Loucy (cell line): ENCODE measurements at regions not wholly inside any gene's neighbourhood (a gene's known extent, or its start where the extent isn't known, plus 50 kb on each side); places are given as distances from the start of the nearest gene placed in this dataset.

Experiments
- H2AFZ ChIP-seq: fragments of 200-600 bp; sonication (generic); 2 replicates; pipeline ENCODE4 v1.6.0; 2016; ENCODE audit warnings: antibody characterized with exemption, mild to moderate bottlenecking, low read length, moderate library complexity
- H3F3A ChIP-seq: fragments of 200-600 bp; 2 replicates; pipeline ENCODE4 v1.6.0; 2016; ENCODE audit warnings: antibody characterized with exemption, low read depth, mild to moderate bottlenecking
- H3K27me3 ChIP-seq: fragments of 200-600 bp; sonication (generic); 2 replicates; pipeline ENCODE4 v1.6.1; 2014; ENCODE audit warnings: low read length, mild to moderate bottlenecking; ENCODE audit not compliant: insufficient read depth, poor library complexity, severe bottlenecking
- H3K36me3 ChIP-seq: fragments of 200-600 bp; sonication (generic); 2 replicates; pipeline ENCODE4 v1.6.1; 2016; ENCODE audit warnings: low read length; ENCODE audit not compliant: insufficient read depth
- H3K4me1 ChIP-seq: fragments of 200-600 bp; sonication (generic); 2 replicates; pipeline ENCODE4 v1.5.1; 2014; ENCODE audit warnings: low read length, mild to moderate bottlenecking; ENCODE audit not compliant: insufficient read depth, poor library complexity, severe bottlenecking
- H3K4me2 ChIP-seq: fragments of 200-600 bp; sonication (generic); 2 replicates; pipeline ENCODE4 v1.6.0; 2014; ENCODE audit warnings: antibody characterized with exemption, low read length, low read depth, mild to moderate bottlenecking; ENCODE audit not compliant: poor library complexity, severe bottlenecking
- H3K4me3 ChIP-seq: fragments of 200-600 bp; sonication (generic); 2 replicates; pipeline ENCODE4 v1.5.1; 2014; ENCODE audit warnings: low read length, mild to moderate bottlenecking, mixed read lengths; ENCODE audit not compliant: poor library complexity, severe bottlenecking
- H3K79me2 ChIP-seq: fragments of 200-600 bp; sonication (generic); 2 replicates; pipeline ENCODE4 v1.6.1; 2014; ENCODE audit warnings: low read length; ENCODE audit not compliant: insufficient read depth
- H3K9ac ChIP-seq: fragments of 200-600 bp; sonication (generic); 2 replicates; pipeline ENCODE4 v1.6.0; 2014; ENCODE audit warnings: mild to moderate bottlenecking, low read depth, low read length, moderate library complexity; ENCODE audit not compliant: poor library complexity, severe bottlenecking
- H3K9me2 ChIP-seq: fragments of 200-600 bp; sonication (generic); replicated peaks from 2 replicates; pipeline ENCODE4 v1.6.1; 2016; ENCODE audit warnings: low read depth, low read length, mixed read lengths
- H3K9me3 ChIP-seq: fragments of 200-600 bp; sonication (generic); 2 replicates; pipeline ENCODE4 v1.6.1; 2014; ENCODE audit warnings: mild to moderate bottlenecking, antibody characterized with exemption, low read length, low read depth; ENCODE audit not compliant: insufficient read depth
- H4K20me1 ChIP-seq: fragments of 200-600 bp; sonication (generic); 2 replicates; pipeline ENCODE4 v1.6.0; 2014; ENCODE audit warnings: antibody characterized with exemption, low read length, mild to moderate bottlenecking; ENCODE audit not compliant: insufficient read depth, poor library complexity, severe bottlenecking
- EZH2phosphoT487 ChIP-seq: fragments of 200-600 bp; IDR thresholded peaks from 2 replicates; pipeline ENCODE4 v1.6.1; 2018; ENCODE audit warnings: antibody characterized with exemption, mild to moderate bottlenecking, moderate library complexity, borderline replicate concordance
- TF ChIP-seq, protein P1 (sequence below): fragments of 200-600 bp; sonication (generic); conservative IDR thresholded peaks from 2 replicates; pipeline ENCODE4 v1.5.1; 2014; ENCODE audit warnings: mild to moderate bottlenecking, antibody characterized with exemption, low read length

DNA sequence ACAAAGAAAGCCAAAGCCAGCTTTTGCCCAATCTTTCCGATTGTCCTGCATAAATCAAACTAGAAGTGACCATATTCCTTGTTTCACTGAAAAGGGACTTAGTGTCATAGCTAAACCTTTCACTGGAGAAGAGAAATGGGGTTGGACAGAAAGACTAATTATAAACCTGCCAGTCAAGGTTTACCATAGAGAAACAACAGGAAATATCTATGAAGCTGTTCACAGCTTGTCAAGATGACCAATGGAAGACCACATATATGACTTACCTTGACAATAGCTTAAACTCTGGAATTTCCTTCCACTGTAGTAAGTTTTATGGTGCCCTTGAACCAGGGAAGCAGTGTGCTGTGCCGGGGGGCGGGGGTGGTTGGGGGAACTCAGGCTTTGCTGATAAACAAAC lies 107.7 kb upstream of the PHACTR1 start:
- Histone ChIP-seq H2AFZ (no peak overlapping the region), H3K4me2 (no peak overlapping the region), H3K9ac (no peak overlapping the region), H3K4me1 (no peaks in the 10 kb centered on the region), H3K4me3 (no peak overlapping the region), H3K79me2 (no peaks in the 10 kb centered on the region), H3K9me2 (no peaks in the 10 kb centered on the region), H3K9me3 (no peaks in the 10 kb centered on the region), H3F3A (no peaks in the 10 kb centered on the region), H3K36me3 (no peaks in the 10 kb centered on the region), H3K27me3 (peaks cover 6% of the 10 kb centered on the region), H4K20me1 (no peaks in the 10 kb centered on the region)
- TF ChIP-seq EZH2phosphoT487 = no peak
- TF ChIP-seq, protein P1, sequence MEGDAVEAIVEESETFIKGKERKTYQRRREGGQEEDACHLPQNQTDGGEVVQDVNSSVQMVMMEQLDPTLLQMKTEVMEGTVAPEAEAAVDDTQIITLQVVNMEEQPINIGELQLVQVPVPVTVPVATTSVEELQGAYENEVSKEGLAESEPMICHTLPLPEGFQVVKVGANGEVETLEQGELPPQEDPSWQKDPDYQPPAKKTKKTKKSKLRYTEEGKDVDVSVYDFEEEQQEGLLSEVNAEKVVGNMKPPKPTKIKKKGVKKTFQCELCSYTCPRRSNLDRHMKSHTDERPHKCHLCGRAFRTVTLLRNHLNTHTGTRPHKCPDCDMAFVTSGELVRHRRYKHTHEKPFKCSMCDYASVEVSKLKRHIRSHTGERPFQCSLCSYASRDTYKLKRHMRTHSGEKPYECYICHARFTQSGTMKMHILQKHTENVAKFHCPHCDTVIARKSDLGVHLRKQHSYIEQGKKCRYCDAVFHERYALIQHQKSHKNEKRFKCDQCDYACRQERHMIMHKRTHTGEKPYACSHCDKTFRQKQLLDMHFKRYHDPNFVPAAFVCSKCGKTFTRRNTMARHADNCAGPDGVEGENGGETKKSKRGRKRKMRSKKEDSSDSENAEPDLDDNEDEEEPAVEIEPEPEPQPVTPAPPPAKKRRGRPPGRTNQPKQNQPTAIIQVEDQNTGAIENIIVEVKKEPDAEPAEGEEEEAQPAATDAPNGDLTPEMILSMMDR = no peak

DNA sequence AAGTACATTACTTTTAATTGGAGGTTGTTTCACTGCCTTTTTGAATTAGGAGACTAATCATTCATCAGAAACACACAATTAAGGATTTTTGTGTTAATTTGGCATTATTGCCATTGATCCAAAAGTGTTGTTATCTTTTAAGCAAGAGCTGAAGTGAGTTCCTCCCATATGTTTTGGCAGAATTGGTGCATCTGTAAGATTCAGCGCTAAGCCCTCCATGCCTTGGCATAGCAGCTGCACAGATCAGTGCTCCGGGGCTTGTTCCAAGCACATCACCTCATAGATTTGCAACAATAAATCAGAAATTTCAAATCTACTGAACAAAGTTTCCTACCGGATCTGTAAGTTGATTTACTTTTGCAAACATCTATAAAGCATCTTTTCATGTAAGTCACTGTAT lies 106.8 kb upstream of the PHACTR1 start:
- Histone ChIP-seq H3K9me3 (no peaks in the 10 kb centered on the region), H3K4me3 (no peak overlapping the region), H3K9me2 (no peaks in the 10 kb centered on the region), H3F3A (no peaks in the 10 kb centered on the region), H2AFZ (no peak overlapping the region), H3K4me2 (no peak overlapping the region), H4K20me1 (no peaks in the 10 kb centered on the region), H3K27me3 (peaks cover 6% of the 10 kb centered on the region), H3K4me1 (no peaks in the 10 kb centered on the region), H3K79me2 (no peaks in the 10 kb centered on the region), H3K36me3 (no peaks in the 10 kb centered on the region), H3K9ac (no peak overlapping the region)
- TF ChIP-seq, protein P1 = no peak
- no peak for TF ChIP-seq EZH2phosphoT487

DNA sequence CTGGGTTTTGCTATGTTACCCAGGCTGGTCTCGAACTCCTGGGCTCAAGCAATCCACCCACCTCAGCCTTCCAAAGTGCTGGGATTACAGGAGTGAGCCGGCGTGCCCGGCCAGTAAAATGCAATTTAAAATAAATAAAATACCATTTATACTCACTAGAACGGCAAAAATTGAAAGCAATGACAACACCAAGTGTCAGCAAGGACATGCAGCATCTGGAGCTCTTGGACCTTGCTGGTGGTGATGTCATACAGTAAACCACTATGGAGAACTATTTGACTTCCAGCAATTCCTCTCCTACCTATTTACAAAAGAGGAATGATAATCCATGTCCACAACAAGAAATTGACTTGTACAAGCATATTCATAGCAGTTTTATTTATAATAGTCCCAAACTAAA lies 105.7 kb upstream of the PHACTR1 start:
- Histone ChIP-seq H3K4me3 (no peak overlapping the region), H3K36me3 (no peaks in the 10 kb centered on the region)

More for the DNA sequence above, 105.7 kb upstream of the PHACTR1 start:
- Histone ChIP-seq H3K4me2 (no peak overlapping the region), H3K9ac (no peak overlapping the region), H4K20me1 (no peaks in the 10 kb centered on the region), H3K79me2 (no peaks in the 10 kb centered on the region), H3K27me3 (peaks cover 6% of the 10 kb centered on the region), H3F3A (no peaks in the 10 kb centered on the region), H3K9me2 (no peaks in the 10 kb centered on the region), H3K9me3 (no peaks in the 10 kb centered on the region), H2AFZ (no peak overlapping the region), H3K4me1 (no peaks in the 10 kb centered on the region)
- TF ChIP-seq, protein P1 = no peak
- no peak for TF ChIP-seq EZH2phosphoT487
